ENCODE measurements at regions not wholly inside any gene's neighbourhood (a gene's known extent, or its start where the extent isn't known, plus 50 kb on each side); places are given as distances from the start of the nearest gene placed in this dataset.

DNA sequence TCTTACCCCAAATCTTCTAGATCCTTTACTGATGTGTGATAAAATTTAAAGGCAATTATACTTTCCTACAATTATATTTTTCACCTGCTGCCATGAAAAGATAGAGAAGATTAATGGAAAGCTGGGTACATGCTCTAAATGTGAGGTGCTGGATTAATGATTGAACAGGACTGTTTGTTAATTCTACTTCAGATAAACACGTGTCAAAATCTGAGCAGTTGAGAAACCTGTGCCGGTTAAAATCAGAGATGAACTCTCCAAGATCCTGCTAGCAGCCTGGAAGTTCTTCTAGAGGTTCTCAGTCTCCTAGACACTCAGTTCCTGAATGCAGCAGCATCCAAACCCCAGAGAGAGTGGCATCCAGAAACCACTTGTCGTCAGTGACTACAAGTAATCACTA is 69.2 kb downstream of the INHBA start:
- no peak for DNase-seq

DNA sequence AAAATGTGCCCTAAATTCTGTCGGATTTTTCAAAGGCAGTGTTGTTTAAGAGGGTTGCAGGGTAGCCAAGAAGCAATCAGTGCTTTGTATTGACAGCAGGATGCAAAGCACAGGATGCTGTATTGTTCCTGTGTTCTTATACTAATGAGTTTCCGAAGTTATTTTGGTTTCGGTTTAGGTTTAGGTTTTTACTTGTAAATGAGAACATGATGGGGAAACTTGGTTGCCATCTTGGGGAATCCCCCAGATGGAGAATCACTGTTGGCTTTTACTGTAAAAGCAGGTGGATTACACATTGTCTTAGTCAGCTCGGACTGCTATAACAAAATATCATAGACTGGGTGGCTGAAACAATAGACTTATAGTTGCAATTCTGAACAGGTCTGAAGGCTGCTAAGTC is 72.1 kb downstream of the INHBA start:
- no peak for DNase-seq

DNA sequence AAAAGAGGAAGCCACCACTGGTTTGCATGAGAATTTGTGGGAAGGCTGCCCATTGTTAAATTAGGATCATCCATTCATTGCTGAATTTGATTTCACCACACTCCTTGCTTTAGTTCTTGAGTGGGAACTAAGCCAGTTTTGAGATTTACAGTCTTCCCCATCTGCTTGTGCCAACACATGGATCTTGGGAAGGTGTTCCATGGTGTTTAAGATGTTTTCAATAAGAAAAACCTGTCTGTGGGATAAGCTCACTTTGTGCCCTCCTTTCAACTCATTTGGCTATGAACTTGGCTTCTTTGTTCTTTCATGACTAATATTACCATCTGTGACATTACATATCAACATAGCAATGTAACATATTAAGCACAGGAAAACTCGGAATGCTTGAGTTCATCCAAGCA is 73.2 kb downstream of the INHBA start:
- DNase-seq = no peak

DNA sequence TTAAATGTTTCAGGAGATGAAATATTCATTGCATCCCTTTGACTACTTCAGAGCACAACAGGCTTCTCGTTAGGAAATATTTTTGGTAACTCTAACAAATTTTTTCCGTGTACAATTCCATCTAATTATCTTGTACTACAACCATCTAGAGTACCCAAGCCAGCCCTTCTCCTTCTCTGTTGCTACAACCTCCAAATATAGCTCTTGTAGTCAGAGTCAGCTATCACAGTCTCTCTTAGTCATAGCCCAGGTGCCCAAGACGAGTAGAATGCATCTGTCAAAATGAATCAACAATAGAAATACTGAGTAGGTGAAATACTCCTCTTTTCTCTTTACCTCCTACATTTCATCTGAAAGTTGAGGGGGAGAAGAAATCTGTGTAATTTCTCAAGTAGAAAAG is 74.0 kb downstream of the INHBA start:
- no peak for DNase-seq

DNA sequence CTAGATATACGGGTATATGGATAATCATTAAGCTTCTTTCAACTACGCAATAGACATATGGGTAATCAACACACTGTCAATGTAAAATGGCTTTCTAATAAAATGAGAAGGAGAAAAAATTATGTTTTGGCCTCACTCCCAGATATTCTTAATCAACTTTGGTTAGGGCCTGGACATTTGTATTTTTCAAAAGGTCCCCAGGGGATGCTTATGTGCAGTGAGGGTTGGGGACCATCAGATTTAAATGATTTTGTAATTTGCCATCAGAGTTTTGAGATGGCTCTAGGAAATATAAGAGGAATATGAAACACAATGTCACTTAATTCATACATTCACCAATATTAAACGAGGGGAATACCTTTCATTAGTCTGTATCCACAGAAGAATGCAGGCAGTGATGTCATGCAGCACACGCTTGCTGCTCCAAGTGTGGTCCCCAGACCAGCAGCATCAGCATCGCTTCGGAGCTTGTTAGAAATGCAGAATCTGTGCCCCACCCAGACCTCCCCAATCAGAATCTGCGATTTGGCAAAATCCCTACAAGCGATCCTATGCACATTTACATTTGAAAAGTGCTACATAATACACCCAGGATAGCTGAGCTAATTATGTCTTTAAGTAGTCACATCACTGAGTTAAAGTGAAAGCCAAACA is 75.1 kb downstream of the INHBA start:
- no peak for DNase-seq

DNA sequence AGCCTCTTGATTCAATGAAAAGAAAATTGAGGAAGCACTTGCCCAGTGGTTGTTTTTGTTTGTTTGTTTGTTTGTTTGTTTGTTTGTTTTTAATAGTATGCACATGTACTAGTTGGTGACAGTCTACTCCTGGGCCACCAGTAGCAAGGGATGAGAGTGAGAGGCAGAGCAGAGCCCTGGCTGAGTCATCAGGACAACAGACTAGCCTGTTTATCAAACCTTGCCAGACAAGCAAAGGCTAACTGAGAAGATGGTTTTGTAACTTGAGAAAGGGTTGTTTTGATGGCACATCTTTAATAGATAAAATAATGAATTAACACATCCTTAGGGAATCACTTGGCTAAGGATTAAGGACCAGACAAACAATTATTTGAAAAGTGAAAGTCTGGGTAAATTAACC is 78.1 kb downstream of the INHBA start:
- no peak for DNase-seq

DNA sequence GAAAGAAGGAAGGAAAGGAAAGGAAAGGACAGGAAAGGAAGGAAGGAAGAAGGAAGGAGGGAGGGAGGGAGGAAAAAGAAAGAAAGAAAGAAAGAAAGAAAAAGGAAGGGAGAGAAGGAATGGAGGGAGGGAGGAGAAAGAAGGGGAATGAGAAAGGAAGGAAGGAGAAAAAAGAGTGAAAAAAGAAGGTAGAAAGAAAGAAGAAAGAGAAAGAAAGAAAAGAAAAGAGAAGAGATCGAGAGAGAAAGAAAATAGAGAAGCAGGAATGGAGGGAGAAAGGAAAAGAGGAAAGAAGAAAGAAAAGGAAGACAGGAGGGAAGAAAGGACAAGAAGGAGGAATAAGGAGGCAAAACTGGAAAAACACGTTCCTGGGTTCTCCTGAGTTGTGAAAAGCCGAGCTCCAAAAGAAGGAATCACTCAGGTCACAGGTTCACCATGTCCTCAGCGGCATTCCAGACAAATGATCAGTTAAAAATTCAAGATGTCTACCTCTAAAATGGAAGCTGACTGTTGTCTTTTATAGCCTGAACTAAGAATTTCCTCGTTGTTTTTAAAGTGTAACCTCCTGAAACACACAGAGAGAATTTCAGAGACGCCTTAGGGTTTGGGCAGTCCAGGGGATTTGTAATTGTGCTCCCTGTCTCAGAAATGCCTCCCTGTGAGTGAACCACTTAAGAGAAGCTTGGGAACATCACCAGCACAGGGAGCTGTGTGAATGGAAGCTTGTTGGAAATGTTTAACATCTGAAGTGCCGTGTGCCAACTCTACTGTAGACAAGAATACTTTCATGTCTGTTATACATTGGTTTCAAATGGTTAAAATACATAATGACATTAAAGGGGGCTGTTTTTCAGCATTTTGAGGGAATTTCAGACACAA is 80.7 kb downstream of the INHBA start:
- DNase-seq = no peak

DNA sequence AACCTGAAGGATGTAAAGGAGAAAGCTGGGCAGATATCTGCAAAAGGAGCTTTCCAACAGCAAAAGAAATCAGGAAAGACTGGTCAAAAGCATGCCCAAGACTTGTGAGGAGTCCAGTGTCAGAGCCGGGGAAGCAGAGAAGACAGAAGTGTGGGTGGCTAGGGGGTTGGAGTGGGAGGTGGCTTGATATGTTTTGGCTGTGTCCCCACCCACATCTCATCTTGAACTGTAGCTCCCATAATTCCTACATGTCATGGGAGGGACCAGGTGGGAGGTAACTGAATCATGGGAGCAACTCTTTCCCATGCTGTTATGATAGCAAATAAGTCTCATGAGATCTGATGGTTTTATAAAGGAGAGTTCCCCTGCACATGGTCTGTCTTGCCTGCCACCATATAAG is 84.9 kb downstream of the INHBA start:
- DNase-seq = no peak

DNA sequence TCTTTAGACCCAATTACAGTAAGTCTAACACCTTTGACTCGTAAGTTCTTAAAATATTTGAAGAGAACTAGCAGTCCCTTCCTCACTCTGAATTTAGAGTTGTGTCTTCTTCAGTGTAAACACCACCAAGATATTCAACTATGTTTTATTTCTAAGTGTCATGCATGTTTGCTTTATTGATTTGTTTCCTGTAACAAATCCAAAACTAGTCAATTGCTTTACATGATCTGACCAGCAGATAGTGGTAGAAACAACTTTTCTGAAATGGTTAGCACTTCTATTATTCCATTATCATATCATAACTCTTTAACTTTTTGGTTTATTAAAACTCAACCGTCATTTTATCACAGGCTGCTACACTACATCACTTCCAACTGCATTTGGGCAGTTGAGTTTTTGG is 90.1 kb downstream of the INHBA start:
- DNase-seq = no peak

DNA sequence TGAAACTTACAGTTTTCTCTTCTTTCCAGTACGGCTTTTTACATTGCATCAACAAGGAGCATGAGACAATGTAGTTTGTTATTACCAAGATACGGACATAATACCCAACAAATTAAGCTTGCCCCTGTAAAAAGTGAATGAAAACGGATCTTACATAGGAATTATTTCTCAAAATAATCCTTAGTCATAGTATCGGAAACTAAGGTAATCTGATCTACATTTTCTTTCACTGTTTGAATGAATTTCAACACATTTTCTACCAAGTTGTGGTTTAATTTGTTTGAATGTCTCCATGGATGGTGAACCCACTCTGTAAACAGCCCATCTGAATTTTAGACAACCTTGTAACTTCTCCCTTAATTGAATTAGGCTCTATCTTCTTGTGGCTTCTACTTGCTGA is 90.5 kb downstream of the INHBA start:
- no peak for DNase-seq

DNA sequence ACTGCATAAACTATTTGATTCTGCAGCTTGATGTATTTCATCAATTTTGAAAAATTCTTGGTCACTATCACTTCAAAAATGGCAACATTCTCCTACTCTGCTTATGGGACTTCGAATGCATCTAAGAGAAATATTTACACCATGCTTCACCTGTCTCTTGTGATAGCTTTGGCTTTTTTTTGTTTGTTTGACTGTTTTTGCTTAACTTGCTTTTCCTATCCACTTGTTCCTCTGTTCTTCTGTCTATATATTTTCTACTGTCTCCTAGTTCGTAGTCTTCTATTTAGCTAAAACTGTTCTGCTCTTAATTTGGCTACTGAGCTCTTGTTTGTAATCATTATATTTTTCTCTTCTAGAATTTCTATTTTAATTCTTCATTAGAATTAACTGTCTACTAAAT is 94.4 kb downstream of the INHBA start:
- DNase-seq = no peak

DNA sequence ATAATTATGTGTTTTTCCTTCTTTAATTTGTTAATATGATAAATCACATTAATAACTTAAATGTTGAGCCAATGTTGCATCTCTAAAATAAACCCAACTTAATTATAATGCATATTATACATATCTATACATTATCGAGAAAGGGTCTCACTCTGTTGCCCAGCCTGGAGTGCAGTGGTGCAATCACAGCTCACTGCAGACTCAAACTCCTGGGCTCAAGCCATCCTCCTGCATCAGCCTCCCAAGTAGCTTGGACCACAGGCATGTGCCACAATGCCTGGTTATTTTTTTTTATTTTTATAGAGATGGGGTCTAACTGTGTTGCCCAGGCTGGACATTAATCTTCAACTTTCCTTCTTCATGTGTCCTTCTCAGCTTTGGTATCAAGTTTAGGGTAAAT is 98.9 kb downstream of the INHBA start:
- DNase-seq = no peak

DNA sequence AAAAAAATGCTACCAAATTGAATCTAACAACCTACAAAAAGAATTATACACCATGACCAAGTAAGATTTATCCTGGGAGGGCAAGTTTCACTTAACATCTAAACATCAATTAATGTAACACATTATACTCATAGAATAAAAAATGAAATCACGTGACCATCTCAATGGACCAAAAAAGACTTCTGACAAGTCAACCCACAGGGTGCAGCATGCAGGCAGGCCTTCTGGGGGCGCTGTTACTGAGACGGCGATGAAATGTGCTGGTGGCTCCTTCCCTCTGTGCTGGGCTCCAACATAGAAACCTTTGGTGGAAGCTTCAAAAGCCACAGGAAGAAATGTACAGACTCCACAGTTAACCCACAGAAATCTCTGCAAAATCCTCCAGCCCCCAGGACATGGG is 103.1 kb downstream of the INHBA start:
- no peak for DNase-seq

DNA sequence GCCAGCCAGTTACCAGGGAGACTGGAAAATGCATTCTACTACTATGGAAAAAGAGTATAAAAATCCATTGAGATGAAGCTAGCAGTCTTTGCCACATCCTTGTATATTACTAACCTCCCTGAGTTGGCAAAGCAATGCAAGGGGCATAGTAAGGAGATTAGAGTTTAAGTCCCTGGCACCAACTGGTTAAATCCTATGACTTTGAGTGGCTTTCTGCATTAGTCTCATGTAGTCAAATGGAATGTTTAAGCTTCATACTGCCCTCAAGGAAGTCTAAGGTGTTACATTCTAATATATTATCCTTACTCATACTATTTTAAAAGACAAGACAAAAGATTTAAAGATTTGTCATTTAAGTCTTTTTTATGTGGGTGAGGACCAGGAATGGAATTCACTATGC is 110.1 kb downstream of the INHBA start:
- no peak for DNase-seq

DNA sequence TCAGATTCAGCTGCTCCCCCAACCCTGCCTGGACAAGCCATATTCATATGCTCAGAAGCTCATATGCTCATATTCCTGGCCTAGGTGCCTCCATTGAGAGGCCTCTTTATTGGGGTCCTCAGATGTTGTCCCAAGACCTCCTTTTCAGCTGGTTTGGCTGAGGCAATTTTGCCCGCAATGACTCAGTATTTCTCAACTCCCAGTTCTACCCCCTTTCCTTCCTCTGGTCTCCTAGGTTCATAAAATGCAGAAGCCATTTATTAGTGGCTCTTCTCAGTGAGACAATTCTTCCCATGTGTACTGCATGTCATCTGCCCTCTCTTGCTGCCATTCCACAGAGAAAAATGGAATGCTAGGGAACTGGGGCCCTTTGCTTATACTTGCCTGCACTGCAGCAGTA is 110.7 kb downstream of the INHBA start:
- no peak for DNase-seq

DNA sequence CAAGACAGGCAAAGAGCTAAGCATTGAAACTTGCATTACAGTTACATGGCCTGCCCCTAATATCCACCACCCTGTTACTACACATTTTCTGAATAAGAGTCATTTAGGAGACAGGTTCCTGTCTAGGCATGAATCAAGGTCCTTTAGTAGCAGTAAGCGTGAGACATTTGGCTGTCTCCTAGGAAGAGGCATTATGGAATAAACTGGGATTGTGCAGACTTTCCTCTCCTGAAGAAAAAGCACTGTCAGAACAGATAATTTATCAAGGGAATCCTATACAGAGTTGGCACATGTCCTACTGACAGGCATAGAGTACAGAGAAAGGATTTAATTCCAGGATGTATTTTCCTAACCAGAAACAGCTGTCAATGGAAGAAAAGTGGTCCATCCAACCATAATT is 111.9 kb downstream of the INHBA start:
- no peak for DNase-seq

DNA sequence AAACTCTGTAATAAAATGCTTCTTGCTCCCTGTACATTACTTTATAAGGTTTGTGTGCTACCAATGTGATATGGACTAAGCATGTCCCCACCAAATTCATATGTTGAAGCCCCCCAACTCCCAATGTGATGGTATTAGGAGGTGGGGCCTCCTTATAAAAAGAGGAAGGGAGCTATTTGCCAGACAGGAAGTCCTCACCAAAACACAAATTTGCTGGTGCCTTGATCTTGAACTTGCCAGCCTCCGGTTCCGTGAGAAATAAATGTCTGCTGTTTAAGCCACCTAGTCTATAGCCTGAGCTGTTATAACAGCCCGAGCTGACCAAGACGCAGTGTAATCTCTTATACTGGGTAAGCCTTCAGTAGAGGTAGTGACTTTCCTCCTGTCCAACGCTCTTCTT is 114.5 kb downstream of the INHBA start:
- DNase-seq = no peak

DNA sequence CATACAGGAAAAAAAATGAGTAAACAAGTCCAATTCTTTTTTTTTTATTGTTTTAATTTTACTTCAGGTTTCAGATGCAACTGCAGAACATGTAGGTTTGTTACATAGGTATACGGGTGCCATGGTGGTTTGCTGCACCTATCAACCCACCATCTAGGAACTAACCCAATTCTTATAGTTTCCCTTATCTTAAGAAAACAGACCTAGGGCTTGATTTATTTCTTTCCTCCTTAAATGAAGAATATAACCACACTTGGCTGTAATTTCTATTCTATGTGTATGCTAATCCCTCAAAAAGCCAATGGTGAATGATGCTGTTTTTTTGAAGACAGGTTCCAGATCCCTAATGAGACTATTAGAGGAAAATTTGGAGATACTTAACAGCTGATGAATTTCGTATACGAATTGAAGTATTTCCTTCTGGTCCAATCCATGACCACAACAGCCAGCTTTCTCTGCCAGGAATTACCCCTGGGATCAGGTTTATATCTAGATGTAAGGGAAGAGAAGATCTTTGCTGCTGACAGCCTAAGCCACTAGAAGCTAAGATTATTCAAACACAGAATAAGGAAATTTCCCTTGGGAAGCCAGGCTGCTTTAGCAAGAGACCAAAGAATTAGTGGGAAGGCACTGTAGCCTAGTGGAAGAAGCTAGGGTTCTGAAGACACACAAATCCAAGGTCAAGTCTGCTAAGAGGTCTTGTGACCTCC is 115.8 kb downstream of the INHBA start:
- no peak for DNase-seq

DNA sequence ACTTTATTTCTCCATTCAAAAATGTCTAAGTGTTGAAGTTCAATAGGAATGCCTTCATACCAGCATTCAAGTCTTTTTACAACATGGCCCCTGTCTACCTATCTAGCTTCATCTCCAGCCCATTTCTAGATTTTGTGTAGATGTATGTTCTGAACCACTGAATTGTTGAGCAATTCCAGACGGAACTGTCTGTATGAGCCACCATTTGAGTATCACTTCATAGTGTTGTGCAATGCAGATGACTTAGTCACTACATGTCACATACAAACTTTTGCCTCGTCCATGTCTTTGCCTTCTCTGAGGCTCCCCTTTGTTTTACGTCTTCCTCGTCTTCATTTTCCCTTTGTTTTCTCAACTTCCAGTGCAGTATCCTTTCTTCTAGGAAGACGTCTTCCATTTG is 118.1 kb downstream of the INHBA start:
- no peak for DNase-seq

DNA sequence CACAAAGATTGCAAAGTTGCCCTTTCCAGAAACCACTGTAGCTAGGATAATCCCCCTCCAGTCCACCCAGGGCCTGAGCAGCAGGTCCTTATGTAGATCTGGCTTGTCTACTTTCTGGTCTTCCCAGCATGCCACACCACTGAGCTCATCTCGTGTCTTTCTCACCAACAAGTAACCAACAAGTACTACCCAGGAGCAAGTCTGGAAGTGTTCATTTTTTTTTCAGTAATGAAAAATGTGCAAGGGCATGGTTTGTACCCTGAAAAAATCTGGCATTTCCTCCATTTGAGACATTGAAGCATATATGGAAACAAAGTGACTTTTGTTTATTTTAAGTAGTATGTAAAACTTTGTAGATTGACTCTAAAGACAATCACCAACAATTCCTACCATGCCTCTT is 120.8 kb downstream of the INHBA start:
- DNase-seq = no peak

DNA sequence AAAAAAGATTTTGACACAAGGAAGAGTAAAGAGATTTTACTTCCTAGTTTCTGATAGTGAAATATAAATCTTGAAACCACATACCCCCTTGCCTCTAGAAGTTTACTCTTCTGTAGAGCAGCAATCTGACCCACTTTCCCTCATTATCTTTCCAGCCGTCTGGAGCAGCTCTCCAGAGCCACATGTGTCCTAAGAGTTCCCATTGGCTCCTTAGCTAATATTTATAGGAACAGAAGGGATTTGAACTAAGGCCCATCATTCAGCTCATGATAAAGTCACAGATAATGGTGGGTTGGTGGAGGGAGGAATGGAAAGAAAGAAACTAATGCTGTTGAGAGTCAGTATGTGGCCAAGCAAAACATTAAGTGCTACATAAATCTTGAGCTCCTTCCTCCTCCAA is 121.8 kb downstream of the INHBA start:
- DNase-seq = no peak

DNA sequence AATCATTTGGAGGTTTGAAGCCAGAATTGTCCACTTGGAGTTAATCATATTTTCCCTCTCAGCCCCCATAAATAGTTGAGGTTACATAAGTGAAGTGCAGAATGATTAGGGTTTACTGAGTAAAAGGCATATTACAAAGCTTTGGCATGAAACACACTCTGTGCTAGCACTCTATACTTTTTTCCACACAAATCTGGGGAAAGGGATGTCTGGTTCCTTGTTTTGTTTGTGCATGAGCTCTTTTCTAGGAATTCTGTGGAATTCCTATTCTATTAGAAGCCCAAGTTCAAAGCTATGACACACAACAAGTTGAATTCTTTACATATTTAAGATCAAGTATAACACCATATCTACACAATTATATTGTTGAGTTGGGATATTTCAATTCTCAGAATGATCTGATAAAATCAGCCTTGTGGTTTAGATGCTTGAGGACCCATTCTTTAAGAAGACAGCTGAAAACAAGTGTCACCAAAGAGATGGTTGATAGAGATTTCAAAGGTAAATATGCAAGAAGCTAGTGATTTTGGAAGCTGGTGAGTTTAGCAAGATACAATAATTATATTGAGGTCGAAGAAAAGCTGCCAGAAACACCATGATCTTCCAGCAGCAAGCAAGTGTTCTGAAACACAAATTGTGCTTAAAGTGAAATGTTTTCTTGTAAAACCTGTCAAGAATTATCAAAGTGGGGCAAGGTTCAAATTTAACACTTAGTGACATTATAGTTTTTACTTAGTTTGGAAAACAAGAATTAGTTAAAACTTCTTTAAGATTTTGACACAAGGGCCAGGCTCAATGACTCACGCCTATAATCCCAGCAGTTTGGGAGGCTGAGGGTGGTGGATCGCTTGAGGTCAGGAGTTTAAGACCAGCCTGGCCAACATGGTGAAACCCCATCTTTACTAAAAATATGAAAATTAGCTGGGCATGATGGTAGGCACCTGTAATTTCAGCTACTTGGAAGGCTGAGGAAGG is 122.6 kb downstream of the INHBA start:
- DNase-seq = no peak

DNA sequence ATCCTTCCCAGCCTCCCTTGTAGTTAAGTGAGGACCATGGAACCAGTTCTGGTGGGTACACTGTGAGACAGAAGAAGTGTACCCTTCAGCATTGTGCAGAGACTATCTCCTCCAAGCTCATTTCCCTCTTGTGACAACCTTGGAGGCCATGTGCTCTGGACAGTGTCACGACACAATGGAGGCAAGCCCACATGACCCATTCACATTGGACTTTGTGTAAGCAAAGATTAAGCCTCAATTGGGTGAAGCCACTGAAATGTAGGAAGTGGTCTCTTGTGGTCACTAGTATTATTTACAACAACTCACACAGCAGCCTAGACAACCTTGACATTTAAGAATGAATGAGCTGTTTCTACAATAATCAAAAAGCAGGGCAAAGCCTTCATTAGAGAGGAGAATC is 124.2 kb downstream of the INHBA start:
- no peak for DNase-seq
